GM23248 (cell line): ENCODE measurements at regions not wholly inside any gene's neighbourhood (a gene's known extent, or its start where the extent isn't known, plus 50 kb on each side); places are given as distances from the start of the nearest gene placed in this dataset.

Source experiments
- DNase-seq: peaks from one replicate; pipeline ENCODE4 v3.0.0-alpha.2; 2015
- H2AFZ ChIP-seq: fragments of 200-600 bp; sonication (generic); 2 replicates; pipeline ENCODE4 v1.6.1; 2016; ENCODE audit warnings: antibody characterized with exemption
- H3F3A ChIP-seq: fragments of 200-600 bp; sonication (generic); 2 replicates; pipeline ENCODE4 v1.6.1; 2016; ENCODE audit warnings: mild to moderate bottlenecking, antibody characterized with exemption, mixed run types; ENCODE audit not compliant: insufficient read depth
- H3K27ac ChIP-seq: fragments of 200-600 bp; sonication (generic); 2 replicates; pipeline ENCODE4 v1.5.1; 2016; ENCODE audit warnings: mild to moderate bottlenecking
- H3K27me3 ChIP-seq: fragments of 200-600 bp; sonication (generic); replicated peaks from 2 replicates; pipeline ENCODE4 v1.6.1; 2016; ENCODE audit warnings: mild to moderate bottlenecking; ENCODE audit not compliant: insufficient read depth
- H3K36me3 ChIP-seq: fragments of 200-600 bp; sonication (generic); 2 replicates; pipeline ENCODE4 v1.6.1; 2016; ENCODE audit warnings: low read depth, mild to moderate bottlenecking
- H3K4me1 ChIP-seq: fragments of 200-600 bp; sonication (generic); 2 replicates; pipeline ENCODE4 v1.6.1; 2016; ENCODE audit warnings: mild to moderate bottlenecking; ENCODE audit not compliant: insufficient read depth
- H3K4me2 ChIP-seq: fragments of 200-600 bp; sonication (generic); one replicate; pipeline ENCODE4 v1.6.1; 2016; ENCODE audit warnings: mild to moderate bottlenecking; ENCODE audit not compliant: unreplicated experiment
- H3K4me3 ChIP-seq: fragments of 200-600 bp; sonication (generic); 2 replicates; pipeline ENCODE4 v1.5.1; 2016; ENCODE audit warnings: mild to moderate bottlenecking
- H3K79me2 ChIP-seq: fragments of 200-600 bp; sonication (generic); 2 replicates; pipeline ENCODE4 v1.6.1; 2016; ENCODE audit warnings: mild to moderate bottlenecking; ENCODE audit not compliant: insufficient read depth
- H3K9ac ChIP-seq: fragments of 200-600 bp; sonication (generic); 2 replicates; pipeline ENCODE4 v1.6.1; 2016; ENCODE audit warnings: mild to moderate bottlenecking
- H3K9me2 ChIP-seq: fragments of 200-600 bp; sonication (generic); 2 replicates; pipeline ENCODE4 v1.6.1; 2016; ENCODE audit warnings: mixed run types, mild to moderate bottlenecking, moderate library complexity; ENCODE audit not compliant: insufficient read depth
- H3K9me3 ChIP-seq: fragments of 200-600 bp; sonication (generic); one replicate; pipeline ENCODE4 v1.6.1; 2017; ENCODE audit warnings: low read depth
- H4K20me1 ChIP-seq: fragments of 200-600 bp; sonication (generic); 2 replicates; pipeline ENCODE4 v1.6.0; 2016; ENCODE audit not compliant: insufficient read depth
- EZH2 ChIP-seq: fragments of 200-600 bp; sonication (generic); IDR thresholded peaks from 2 replicates; pipeline ENCODE4 v1.6.1; 2018; ENCODE audit warnings: antibody characterized with exemption, mild to moderate bottlenecking; ENCODE audit not compliant: insufficient read depth, poor library complexity, severe bottlenecking
- EZH2phosphoT487 ChIP-seq: fragments of 200-600 bp; sonication (generic); IDR thresholded peaks from 2 replicates; pipeline ENCODE4 v1.6.1; 2018; ENCODE audit warnings: antibody characterized with exemption, moderate library complexity, mild to moderate bottlenecking, low read depth; ENCODE audit not compliant: insufficient read depth
- WGBS, 2 experiments: methylation state at CpG; one replicate each; pipeline ENCODE4 v1.1.6; 2015 to 2017; ENCODE audit warnings: low lambda C conversion rate in 2 of 2, low coverage in 1 of 2; ENCODE audit errors: missing lambda C conversion rate in 2 of 2; 5-methylcytosine and 5-hydroxymethylcytosine counted together
- in situ Hi-C: fragments of 300-500 bp; cut with MboI; formaldehyde crosslinking; loops from 2 replicates; pipeline ENCODE4 v1.15.0; 2020

GRCh38 chr2:70371753-70372152 lies 69.9 kb upstream of the FAM136A start:
- Histone ChIP-seq H3F3A (peaks cover 11% of the 10 kb centered on the region; the same call in 1 of the 2 replicates), H3K27ac (peak overlapping the region; percentile 69), H4K20me1 (no peaks in the 10 kb centered on the region), H3K4me2 (peak overlapping the region; percentile 12), H2AFZ (peak overlapping the region; percentile 74), H3K4me1 (peaks cover 23% of the 10 kb centered on the region), H3K27me3 (no peaks in the 10 kb centered on the region), H3K36me3 (no peaks in the 10 kb centered on the region), H3K79me2 (no peaks in the 10 kb centered on the region), H3K9me3 (no peaks in the 10 kb centered on the region), H3K9ac (0 out of 2 replicates have a peak overlapping the region, but pooled peaks have one; percentile 15), H3K4me3 (0 out of 2 replicates have a peak overlapping the region, but pooled peaks have one; percentile 2), H3K9me2 (no peaks in the 10 kb centered on the region)
- DNase-seq: peak; percentile 89
- in situ Hi-C loops: no loop called here
- WGBS, 2 experiments: 9 to 14% methylated on average over 3 of the region's 3 CpGs
- TF ChIP-seq EZH2phosphoT487 (no peak), EZH2 (no peak)

GRCh38 chr2:70369082-70369481 lies 67.2 kb upstream of the FAM136A start:
- Histone ChIP-seq H3K9me2 (no peaks in the 10 kb centered on the region), H2AFZ (no peak overlapping the region), H3K9ac (no peak overlapping the region), H3K9me3 (no peaks in the 10 kb centered on the region), H3F3A (peaks cover 11% of the 10 kb centered on the region; the same call in 1 of the 2 replicates), H4K20me1 (no peaks in the 10 kb centered on the region), H3K4me2 (no peak overlapping the region), H3K4me3 (no peak overlapping the region), H3K4me1 (peaks cover 23% of the 10 kb centered on the region), H3K79me2 (no peaks in the 10 kb centered on the region), H3K27ac (no peak overlapping the region), H3K27me3 (no peaks in the 10 kb centered on the region), H3K36me3 (no peaks in the 10 kb centered on the region)
- no peak for DNase-seq
- TF ChIP-seq EZH2 (no peak), EZH2phosphoT487 (no peak)
- 54 to 60% methylated on average over 5 of the region's 5 CpGs for WGBS, 2 experiments
- in situ Hi-C loops: no loop called here

GRCh38 chr2:70368545-70368944 lies 66.7 kb upstream of the FAM136A start:
- Histone ChIP-seq H3K36me3 (no peaks in the 10 kb centered on the region), H3K9ac (no peak overlapping the region), H3F3A (peaks cover 11% of the 10 kb centered on the region; the same call in 1 of the 2 replicates), H3K9me2 (no peaks in the 10 kb centered on the region), H3K27me3 (no peaks in the 10 kb centered on the region), H3K27ac (no peak overlapping the region), H3K4me3 (no peak overlapping the region), H3K4me1 (peaks cover 23% of the 10 kb centered on the region), H3K9me3 (no peaks in the 10 kb centered on the region), H3K4me2 (no peak overlapping the region), H2AFZ (no peak overlapping the region), H3K79me2 (no peaks in the 10 kb centered on the region), H4K20me1 (no peaks in the 10 kb centered on the region)
- in situ Hi-C loops: no loop called here
- TF ChIP-seq EZH2phosphoT487 (no peak), EZH2 (no peak)
- WGBS, 2 experiments: 81 to 92% methylated on average over 4 of the region's 4 CpGs
- DNase-seq: no peak

GRCh38 chr2:70367722-70368323 lies 66.0 kb upstream of the FAM136A start:
- H3K4me1 ChIP-seq: peaks cover 26% of the 10 kb centered on the region
- WGBS, 2 experiments: 39% methylated on average over 8 of the region's 8 CpGs

More at GRCh38 chr2:70367722-70368323, 66.0 kb upstream of the FAM136A start:
- Histone ChIP-seq H3K79me2 (no peaks in the 10 kb centered on the region), H3K27ac (peak overlapping the region; percentile 25), H2AFZ (peak overlapping the region; percentile 34), H3K36me3 (no peaks in the 10 kb centered on the region), H3F3A (peaks cover 10% of the 10 kb centered on the region; the same call in 1 of the 2 replicates), H4K20me1 (no peaks in the 10 kb centered on the region), H3K9me3 (no peaks in the 10 kb centered on the region), H3K9ac (peak overlapping the region; percentile 1; the same call in 1 of the 2 replicates), H3K27me3 (no peaks in the 10 kb centered on the region), H3K4me2 (no peak overlapping the region), H3K9me2 (no peaks in the 10 kb centered on the region), H3K4me3 (no peak overlapping the region)
- peak; percentile 80 for DNase-seq
- no peak for TF ChIP-seq EZH2
- TF ChIP-seq EZH2phosphoT487: no peak
- in situ Hi-C loops: no loop called here
